ES-I3 (cell line): ENCODE measurements at regions not wholly inside any gene's neighbourhood (a gene's known extent, or its start where the extent isn't known, plus 50 kb on each side); places are given as distances from the start of the nearest gene placed in this dataset.
"Not testable (repeated sequence)": the region's sequence is repeated elsewhere in the genome, so short reads cannot be mapped to it uniquely, and the experiment has no call there.

Experiments used
- H3K36me3 ChIP-seq: 2 replicates; pipeline ENCODE4 v1.6.1; 2013; ENCODE audit warnings: mild to moderate bottlenecking, low read length, control low read depth, moderate library complexity; ENCODE audit not compliant: insufficient read depth
- H3K4me1 ChIP-seq: 2 replicates; pipeline ENCODE4 v1.6.1; 2013; ENCODE audit warnings: mild to moderate bottlenecking, control low read depth, low read length; ENCODE audit not compliant: insufficient read depth
- H3K9ac ChIP-seq: 2 replicates; pipeline ENCODE4 v1.6.1; 2013; ENCODE audit warnings: low read depth, mild to moderate bottlenecking, low read length, moderate library complexity
- H3K9me3 ChIP-seq: 2 replicates; pipeline ENCODE4 v1.6.1; 2013; ENCODE audit warnings: mild to moderate bottlenecking, low read length, moderate library complexity; ENCODE audit not compliant: control insufficient read depth, insufficient read depth

DNA sequence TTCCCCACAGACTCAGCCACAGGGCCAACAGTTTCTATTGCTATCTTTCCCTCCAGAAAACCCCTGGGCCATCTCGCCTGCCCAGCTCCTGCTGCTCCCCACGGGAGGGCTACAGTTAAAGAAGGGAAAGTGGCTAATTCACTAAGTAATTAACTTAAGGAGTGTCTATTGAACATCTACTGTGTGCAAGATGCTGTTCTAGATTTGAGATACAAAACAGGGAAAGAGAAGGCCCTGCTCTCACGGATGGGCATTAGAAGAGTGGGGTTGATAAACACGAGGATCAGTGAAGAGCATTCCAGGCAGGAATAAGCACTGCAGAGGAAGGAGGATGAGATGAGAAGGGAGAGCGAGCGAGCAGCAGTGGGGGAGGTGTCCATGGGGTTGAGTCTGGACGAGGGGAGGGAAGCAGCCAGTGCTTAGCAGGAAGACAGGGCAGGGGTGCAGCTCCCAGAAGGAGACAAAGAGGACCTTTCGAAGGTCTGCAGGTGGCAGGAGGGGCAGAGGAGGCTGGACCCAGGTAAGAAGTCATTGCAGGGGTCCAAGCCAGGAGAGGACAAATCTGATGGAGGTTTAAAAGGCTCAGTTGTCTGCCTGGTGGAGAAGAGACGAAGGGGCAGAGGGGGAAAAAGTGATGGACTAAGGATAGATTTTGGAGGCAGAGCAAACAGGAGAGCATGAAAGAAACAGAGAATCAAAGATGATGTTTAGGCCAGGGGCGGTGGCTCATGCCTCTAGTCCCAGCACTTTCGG lies 64.7 kb downstream of the KLF15 start:
- Histone ChIP-seq H3K9ac (no peak overlapping the region), H3K9me3 (no peaks in the 10 kb centered on the region), H3K4me1 (peaks cover 15% of the 10 kb centered on the region), H3K36me3 (no peaks in the 10 kb centered on the region)

DNA sequence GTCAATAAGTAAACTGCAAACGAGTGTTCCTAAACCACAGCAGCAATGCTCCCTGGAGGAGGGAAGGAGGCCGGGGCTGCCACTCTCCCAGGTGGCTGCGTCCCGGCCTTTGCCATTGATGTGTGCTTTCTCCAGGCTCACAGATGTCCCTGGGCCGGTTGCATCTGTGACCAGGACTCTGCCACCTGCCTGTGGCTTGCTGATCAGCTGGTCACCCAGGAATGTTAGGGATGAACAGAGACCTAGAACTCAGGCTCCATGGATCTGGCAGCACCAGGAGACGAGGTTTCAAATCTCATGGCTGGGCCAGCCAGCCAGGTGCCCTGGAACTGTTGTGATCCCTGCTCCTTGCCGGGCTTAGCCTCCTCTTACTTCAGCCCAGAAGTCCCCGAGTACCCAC lies 65.7 kb downstream of the KLF15 start:
- Histone ChIP-seq H3K4me1 (peaks cover 15% of the 10 kb centered on the region), H3K9me3 (no peaks in the 10 kb centered on the region), H3K36me3 (no peaks in the 10 kb centered on the region), H3K9ac (no peak overlapping the region)

DNA sequence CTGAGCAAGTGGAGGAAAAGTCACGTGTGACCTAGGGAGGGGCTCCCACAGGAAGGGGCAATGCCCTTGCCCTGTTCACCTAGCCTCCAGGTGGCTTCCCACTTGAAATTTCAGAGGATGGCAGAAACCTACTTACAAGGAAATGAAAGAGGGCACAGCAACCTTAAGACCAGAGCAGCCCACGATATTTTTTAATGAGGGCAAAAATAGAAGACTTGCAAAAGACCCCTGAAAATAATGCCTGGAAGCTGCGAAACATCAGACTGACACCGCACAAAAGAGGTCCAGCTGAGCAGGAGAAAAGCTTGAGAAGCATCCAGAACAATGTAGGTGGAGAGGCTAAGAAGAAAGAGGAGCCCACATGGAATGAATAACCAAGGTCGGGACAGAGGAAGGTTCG lies 66.1 kb downstream of the KLF15 start:
- no peak overlapping the region for H3K9ac ChIP-seq
- peaks cover 15% of the 10 kb centered on the region for H3K4me1 ChIP-seq
- no peaks in the 10 kb centered on the region for H3K36me3 ChIP-seq
- no peaks in the 10 kb centered on the region for H3K9me3 ChIP-seq

DNA sequence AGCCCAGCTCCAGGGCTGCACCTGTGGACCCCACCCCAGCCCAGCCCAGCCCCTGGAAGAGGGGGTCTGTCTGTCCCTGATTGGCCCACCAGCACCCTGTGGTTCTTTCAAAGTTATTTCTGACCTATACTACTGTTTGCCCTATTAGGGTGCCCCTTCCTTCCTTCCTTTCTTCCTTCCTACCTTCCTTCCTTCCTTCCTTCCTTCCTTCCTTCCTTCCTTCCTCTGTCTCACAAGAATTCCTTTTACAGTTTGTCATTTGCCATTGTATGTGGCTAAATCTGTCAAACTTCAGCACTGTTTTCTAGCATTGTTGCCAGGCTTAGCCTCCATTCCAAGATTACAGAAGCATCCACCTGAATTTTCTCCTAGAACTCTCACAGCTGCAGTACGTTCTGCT lies 66.9 kb downstream of the KLF15 start:
- no peaks in the 10 kb centered on the region for H3K9me3 ChIP-seq
- H3K9ac ChIP-seq = no peak overlapping the region
- no peaks in the 10 kb centered on the region for H3K36me3 ChIP-seq
- peaks cover 15% of the 10 kb centered on the region for H3K4me1 ChIP-seq

DNA sequence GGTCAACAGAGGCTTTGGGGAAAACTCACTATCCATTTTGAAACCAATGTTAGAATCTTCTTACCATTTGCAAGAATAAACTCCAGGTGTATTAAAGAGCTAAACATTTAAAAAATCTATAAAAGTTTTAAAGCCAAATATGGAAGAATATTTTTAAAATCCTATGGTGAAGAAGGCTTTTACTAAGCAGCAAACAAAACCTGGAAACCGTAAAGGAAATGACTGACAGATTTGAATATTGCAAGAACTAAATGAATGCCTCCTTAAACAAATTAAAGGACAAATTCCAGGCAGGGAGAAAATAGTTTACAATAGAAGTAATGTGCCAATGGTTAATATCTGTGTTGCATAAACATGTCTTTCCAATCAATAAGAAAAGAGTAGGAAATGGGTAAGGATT lies 68.1 kb downstream of the KLF15 start:
- Histone ChIP-seq H3K9ac (no peak overlapping the region), H3K36me3 (no peaks in the 10 kb centered on the region), H3K4me1 (peaks cover 15% of the 10 kb centered on the region), H3K9me3 (no peaks in the 10 kb centered on the region)

DNA sequence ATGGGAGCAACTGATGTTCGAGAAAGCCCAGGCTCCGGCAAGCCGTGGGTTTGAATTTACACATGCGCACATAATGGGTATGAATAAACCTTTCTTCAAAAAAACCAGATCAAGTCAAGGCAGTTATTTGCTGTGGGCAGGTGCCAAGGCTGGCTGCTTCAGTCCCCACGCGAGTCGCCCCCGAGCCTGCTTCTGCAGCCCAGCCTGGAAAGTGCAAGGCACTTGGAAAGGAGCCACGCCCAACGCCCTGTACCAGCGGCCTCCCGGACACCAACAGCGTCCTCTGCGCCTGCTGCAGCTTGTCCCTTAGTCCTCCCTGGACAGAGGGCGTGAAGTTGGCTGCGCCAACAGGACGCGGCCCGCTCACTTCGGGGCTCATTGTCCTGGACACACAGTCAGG lies 68.9 kb downstream of the KLF15 start:
- peak overlapping the region; percentile 59; the same call in 1 of the 2 replicates for H3K9ac ChIP-seq
- no peaks in the 10 kb centered on the region; the same call in 1 of the 2 replicates for H3K36me3 ChIP-seq
- H3K4me1 ChIP-seq = peaks cover 15% of the 10 kb centered on the region
- no peaks in the 10 kb centered on the region for H3K9me3 ChIP-seq

DNA sequence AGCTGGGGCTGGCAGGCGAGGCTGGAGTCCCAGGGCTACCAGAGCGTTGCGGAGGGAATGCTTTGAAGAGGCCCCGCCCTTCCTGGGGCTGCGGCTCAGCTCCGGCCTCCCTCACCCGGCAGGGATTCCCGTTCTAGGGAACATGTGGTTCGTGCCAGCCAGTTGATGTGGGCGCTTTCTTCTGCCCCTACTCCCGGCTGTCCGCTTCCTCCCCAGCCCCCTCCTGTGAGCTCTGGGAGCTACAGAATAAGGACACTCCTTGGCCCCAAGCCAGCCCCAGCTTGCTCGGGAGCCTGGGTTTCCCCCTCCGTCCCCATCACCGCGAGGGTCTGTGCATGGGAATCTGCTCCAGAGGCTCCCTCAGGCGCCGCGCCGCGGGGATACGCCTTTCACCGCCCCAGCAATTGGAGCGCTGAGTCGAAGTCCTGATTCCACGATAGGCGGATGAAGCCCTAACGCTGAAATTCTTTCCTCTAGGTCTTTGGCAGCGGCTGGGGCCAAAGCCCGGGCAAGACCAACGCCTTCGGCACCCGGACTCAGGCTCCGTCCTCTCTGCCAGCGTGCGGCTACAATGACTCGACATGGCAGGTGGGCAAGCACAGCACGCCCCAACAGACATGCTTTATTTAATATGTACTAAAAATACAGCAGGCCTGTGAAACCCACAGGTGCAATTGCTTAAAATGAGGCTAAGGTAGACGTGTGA lies 69.5 kb downstream of the KLF15 start:
- H3K9me3 ChIP-seq = no peaks in the 10 kb centered on the region
- H3K4me1 ChIP-seq = peaks cover 15% of the 10 kb centered on the region
- no peaks in the 10 kb centered on the region; the same call in 1 of the 2 replicates for H3K36me3 ChIP-seq
- H3K9ac ChIP-seq = peak overlapping the region; percentile 59

DNA sequence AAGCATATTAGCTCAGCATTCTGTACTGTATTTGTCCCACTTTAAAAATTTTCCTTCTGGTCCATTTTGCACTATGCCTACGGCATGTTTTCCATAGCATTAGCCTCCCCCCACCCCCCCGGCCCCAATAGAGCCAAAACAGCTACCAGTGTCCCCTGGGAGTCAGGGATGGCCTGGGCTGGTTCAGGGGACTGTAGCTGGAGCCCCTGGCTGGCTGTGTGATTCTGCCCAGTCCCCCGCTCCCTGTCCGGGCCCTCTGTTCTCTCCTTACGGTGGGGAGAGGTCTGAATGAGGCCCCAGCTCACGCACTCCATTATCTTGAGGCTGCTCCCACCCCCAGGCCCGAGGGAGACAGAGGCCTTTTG lies 70.1 kb downstream of the KLF15 start:
- Histone ChIP-seq H3K9ac (peak overlapping the region; percentile 59), H3K4me1 (peaks cover 15% of the 10 kb centered on the region), H3K36me3 (no peaks in the 10 kb centered on the region; the same call in 1 of the 2 replicates), H3K9me3 (no peaks in the 10 kb centered on the region)

DNA sequence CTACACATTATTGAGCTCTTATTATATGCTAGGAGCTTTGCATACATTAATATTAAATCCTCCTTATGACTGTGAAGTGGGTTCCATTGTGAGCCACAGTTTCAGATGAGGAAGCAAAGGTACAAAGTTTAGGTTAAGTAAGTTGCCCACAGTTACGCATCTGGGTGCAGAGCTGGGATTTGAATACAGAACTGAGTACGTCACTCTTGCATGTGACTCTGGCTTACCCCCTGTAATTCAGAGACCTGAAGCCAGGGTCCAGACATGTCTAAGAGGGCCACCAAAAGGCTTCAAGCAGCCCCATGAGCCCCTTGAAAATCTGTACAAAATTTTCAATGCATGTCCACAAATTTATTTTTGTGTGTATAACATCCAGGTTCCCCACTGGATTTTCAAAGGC lies 71.8 kb downstream of the KLF15 start:
- Histone ChIP-seq H3K9ac (no peak overlapping the region), H3K4me1 (peaks cover 15% of the 10 kb centered on the region), H3K9me3 (no peaks in the 10 kb centered on the region), H3K36me3 (no peaks in the 10 kb centered on the region; the same call in 1 of the 2 replicates)

DNA sequence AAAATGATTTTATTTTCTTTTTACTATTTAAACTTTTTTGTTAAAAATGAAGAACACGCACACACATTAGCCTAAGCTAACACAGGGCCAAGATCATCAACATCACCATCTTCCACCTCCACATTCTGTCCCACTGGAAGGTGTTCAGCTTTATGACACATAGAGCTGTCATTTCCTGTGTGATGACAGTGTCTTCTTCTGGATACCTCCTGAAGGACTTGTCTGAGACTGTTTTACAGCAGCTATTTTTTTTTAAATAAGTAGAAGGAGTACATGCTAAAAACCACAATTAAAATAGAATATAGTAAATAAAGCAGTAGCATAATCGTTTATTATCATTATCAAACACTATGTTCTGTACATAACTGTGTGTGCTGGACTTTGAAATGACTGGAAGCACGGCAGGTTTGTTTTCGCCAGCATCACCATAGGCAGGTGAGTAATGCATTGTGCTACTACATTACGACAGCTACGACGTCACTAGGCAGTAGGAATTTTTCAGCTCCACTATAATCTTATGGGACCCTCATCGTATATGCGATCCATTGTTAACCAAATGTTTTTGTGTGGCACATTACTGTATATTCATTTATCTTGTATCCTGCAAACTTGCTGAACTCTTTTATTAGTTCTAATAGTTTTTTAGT lies 72.8 kb downstream of the KLF15 start:
- Histone ChIP-seq H3K9me3 (no peaks in the 10 kb centered on the region), H3K9ac (no peak overlapping the region), H3K4me1 (peaks cover 7% of the 10 kb centered on the region), H3K36me3 (no peaks in the 10 kb centered on the region; the same call in 1 of the 2 replicates)

DNA sequence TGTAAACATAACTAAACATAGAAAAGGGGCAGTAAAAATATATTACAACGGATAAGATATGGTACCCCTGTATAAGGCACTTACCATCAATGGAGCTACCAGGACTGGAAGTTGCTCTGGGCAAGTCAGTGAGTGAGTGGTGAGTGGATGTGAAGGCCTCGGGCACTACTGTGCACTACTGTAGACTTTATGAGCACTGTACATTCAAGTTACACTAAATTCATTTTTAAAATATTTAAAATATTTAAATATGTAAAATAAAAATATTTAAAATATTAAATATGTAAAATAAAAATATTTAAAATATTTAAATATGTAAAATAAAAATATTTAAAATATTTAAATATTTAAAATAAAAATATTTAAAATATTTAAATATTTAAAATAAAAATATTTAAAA lies 73.6 kb downstream of the KLF15 start:
- H3K9ac ChIP-seq, H3K9me3 ChIP-seq, H3K36me3 ChIP-seq, H3K4me1 ChIP-seq: not testable (repeated sequence)

DNA sequence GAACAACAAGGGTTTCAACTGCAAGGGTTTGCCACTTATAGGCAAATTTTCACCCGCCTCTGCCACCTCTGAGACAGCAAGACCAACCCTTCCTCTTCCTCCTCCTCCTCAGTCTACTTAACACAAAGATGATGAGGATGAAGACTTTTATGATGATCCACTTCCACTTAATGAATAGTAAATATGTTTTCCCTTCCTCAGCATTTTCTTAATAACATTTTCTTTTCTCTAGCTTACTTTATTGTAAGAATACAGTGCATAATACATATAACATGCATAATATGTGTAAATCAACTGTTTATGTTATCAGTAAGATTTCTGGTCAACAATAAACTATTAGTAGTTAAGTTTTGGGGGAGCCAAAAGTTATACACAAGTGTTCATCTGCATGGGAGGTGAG lies 77.4 kb downstream of the KLF15 start:
- H3K4me1 ChIP-seq = no peaks in the 10 kb centered on the region
- H3K9me3 ChIP-seq = no peaks in the 10 kb centered on the region
- no peak overlapping the region for H3K9ac ChIP-seq
- no peaks in the 10 kb centered on the region; the same call in 1 of the 2 replicates for H3K36me3 ChIP-seq

DNA sequence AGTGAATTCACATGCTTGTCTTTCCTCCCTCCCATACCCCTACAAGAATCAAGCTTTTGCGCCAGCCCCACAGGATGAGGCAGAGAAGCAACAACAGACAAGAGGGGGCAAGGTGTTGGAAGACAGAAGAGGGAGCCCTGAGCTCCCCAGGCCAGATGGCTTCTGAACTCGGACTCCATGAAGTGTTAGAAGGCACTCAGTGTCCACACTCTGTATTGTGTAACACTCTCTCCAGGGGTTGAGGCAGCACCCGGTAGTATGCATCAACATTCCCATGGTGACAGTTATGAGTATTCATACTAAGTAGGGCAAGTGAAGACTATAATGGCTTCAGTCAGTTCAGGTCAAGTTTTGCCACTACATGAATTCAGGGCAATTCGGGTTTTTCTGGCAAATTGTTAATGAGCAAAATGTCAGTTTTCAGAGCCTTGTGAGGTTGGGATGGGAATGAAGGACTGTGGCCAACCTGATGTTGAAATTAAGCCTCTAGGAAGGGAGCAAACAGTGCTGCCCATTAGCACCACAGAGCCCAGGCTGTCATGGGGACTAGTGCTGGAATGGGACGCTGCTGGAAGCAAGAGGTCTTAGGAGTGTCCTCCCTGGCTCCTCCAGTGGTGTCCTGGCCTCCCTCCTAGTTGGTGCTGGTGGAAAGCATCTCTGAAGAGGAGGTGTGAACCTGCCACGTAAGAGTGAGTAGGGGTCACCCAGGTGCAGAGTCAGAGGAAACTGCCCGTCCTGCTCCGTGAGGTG lies 79.4 kb downstream of the KLF15 start:
- no peaks in the 10 kb centered on the region for H3K4me1 ChIP-seq
- H3K9me3 ChIP-seq = no peaks in the 10 kb centered on the region
- no peaks in the 10 kb centered on the region for H3K36me3 ChIP-seq
- H3K9ac ChIP-seq = no peak overlapping the region

DNA sequence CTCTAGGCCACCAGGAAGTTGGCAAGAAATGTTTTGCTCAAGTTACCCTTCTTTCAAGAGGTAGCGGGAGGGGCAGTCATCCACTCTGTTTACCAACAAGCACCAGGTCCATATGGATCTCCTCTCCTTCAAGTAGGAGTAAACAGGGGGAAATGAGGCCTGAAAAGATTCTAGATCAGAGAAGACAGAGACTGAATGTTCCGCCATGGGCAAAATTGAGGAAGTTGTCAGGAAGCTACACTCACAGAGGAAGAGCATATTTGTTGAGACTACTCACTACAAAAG lies 81.6 kb downstream of the KLF15 start:
- no peaks in the 10 kb centered on the region for H3K9me3 ChIP-seq

More for the DNA sequence above, 81.6 kb downstream of the KLF15 start:
- H3K9ac ChIP-seq = no peak overlapping the region
- H3K4me1 ChIP-seq = no peaks in the 10 kb centered on the region
- H3K36me3 ChIP-seq = no peaks in the 10 kb centered on the region
